ENCODE measurements at regions not wholly inside any gene's neighbourhood (a gene's known extent, or its start where the extent isn't known, plus 50 kb on each side); places are given as distances from the start of the nearest gene placed in this dataset.

- TF ChIP-seq CTCF (IDR thresholded peaks at IDR 0.05), result no peak
- no peak for TF ChIP-seq ZFX (IDR thresholded peaks at IDR 0.05; ENCODE audit: borderline replicate concordance)
These were observed 234.5 kb downstream of the LMO4 start for GRCh38 chr1:87563211-87563610.
